ENCODE measurements at regions not wholly inside any gene's neighbourhood (a gene's known extent, or its start where the extent isn't known, plus 50 kb on each side); places are given as distances from the start of the nearest gene placed in this dataset.

GRCh38 chr6:66396145-66396544 is 689.1 kb upstream of the EYS start:
- Mint-ChIP-seq H3K27me3 (no peaks in the 10 kb centered on the region), H3K36me3 (ENCODE audit: low read depth) (no peaks in the 10 kb centered on the region), H3K27ac (no peak overlapping the region), H3K9me3 (peaks cover 5% of the 10 kb centered on the region), H3K4me1 (no peaks in the 10 kb centered on the region), H3K4me3 (no peak overlapping the region)
- ATAC-seq (ENCODE audit: low read depth) (no peak), DNase-seq (no peak)
- TF ChIP-seq CTCF (IDR thresholded peaks at IDR 0.05): no peak
- intact Hi-C loops (cut with micrococcal nuclease): no loop called here
- POLR2A ChIA-PET: no interaction called here
- CTCF ChIA-PET: no interaction called here

- intact Hi-C loops (cut with micrococcal nuclease): no loop called here
- Mint-ChIP-seq H3K4me1 (no peaks in the 10 kb centered on the region), H3K9me3 (peaks cover 3% of the 10 kb centered on the region), H3K4me3 (no peak overlapping the region), H3K27me3 (no peaks in the 10 kb centered on the region), H3K36me3 (ENCODE audit: low read depth) (no peaks in the 10 kb centered on the region), H3K27ac (no peak overlapping the region)
- ChIA-PET POLR2A (no interaction called here), CTCF (no interaction called here)
- no peak for ATAC-seq (ENCODE audit: low read depth)
- no peak for TF ChIP-seq CTCF (IDR thresholded peaks at IDR 0.05)
- no peak for DNase-seq
These were observed 683.4 kb upstream of the EYS start for GRCh38 chr6:66390393-66390792.

- CTCF ChIA-PET: no interaction called here
- Mint-ChIP-seq H3K4me1 (no peaks in the 10 kb centered on the region), H3K27ac (no peak overlapping the region), H3K9me3 (peaks cover 6% of the 10 kb centered on the region), H3K36me3 (ENCODE audit: low read depth) (no peaks in the 10 kb centered on the region), H3K4me3 (no peak overlapping the region), H3K27me3 (no peaks in the 10 kb centered on the region)
- ATAC-seq (ENCODE audit: low read depth): no peak
- POLR2A ChIA-PET: no interaction called here
- no peak for DNase-seq
- intact Hi-C loops (cut with micrococcal nuclease): no loop called here
- TF ChIP-seq CTCF (IDR thresholded peaks at IDR 0.05): no peak
These were observed 669.0 kb upstream of the EYS start for GRCh38 chr6:66376001-66376400.

GRCh38 chr6:66369407-66369806 is 662.4 kb upstream of the EYS start:
- no peak overlapping the region for H3K4me3 Mint-ChIP-seq

GRCh38 chr6:66362888-66363287 is 655.9 kb upstream of the EYS start:
- intact Hi-C loops (cut with micrococcal nuclease): no loop called here
- no peaks in the 10 kb centered on the region for H3K9me3 Mint-ChIP-seq
- no peak for ATAC-seq (ENCODE audit: low read depth)
- H3K27me3 Mint-ChIP-seq: no peaks in the 10 kb centered on the region
- H3K36me3 Mint-ChIP-seq (ENCODE audit: low read depth): no peaks in the 10 kb centered on the region
- no peaks in the 10 kb centered on the region for H3K4me1 Mint-ChIP-seq
- no peak overlapping the region for H3K27ac Mint-ChIP-seq
- TF ChIP-seq CTCF (IDR thresholded peaks at IDR 0.05): no peak
- CTCF ChIA-PET: no interaction called here
- no peak overlapping the region for H3K4me3 Mint-ChIP-seq
- POLR2A ChIA-PET: no interaction called here
- no peak for DNase-seq

More at GRCh38 chr6:66369407-66369806, 662.4 kb upstream of the EYS start:
- Mint-ChIP-seq H3K27me3 (no peaks in the 10 kb centered on the region), H3K9me3 (peaks cover 8% of the 10 kb centered on the region), H3K27ac (no peak overlapping the region), H3K36me3 (ENCODE audit: low read depth) (no peaks in the 10 kb centered on the region), H3K4me1 (no peaks in the 10 kb centered on the region)
- ATAC-seq (ENCODE audit: low read depth): no peak
- CTCF ChIA-PET: no interaction called here
- DNase-seq: no peak
- no peak for TF ChIP-seq CTCF (IDR thresholded peaks at IDR 0.05)
- POLR2A ChIA-PET: no interaction called here
- intact Hi-C loops (cut with micrococcal nuclease): no loop called here

Measured in activated B cell treated with CpG ODN at 0.5 μM for 24 hours (primary cell).